Body of pancreas (tissue), 4 donors: ENCODE measurements at regions not wholly inside any gene's neighbourhood (a gene's known extent, or its start where the extent isn't known, plus 50 kb on each side); places are given as distances from the start of the nearest gene placed in this dataset.

Experiments used
- ATAC-seq: fragments of 150-250 bp; one replicate; pipeline ENCODE4 v1.9.1; 2016
- DNase-seq, 4 donors: peaks; one replicate each; pipeline ENCODE4 v3.0.0-alpha.2; 2019
- H3K27ac ChIP-seq, 4 donors: fragments of 200-600 bp; sonication (generic); 1 replicate in 3 of 4; 2 replicates in 1 of 4; pipeline versions ENCODE4 v1.5.1 to v1.6.1; 2016 to 2019; ENCODE audit warnings: mild to moderate bottlenecking in 1 of 4, mixed read lengths in 1 of 4, moderate library complexity in 1 of 4
- H3K27me3 ChIP-seq, 2 donors: fragments of 200-600 bp; sonication (generic); one replicate each; pipeline ENCODE4 v1.6.0; 2016; ENCODE audit warnings: mild to moderate bottlenecking in 1 of 2
- H3K36me3 ChIP-seq, 2 donors: fragments of 200-600 bp; sonication (generic); replicated peaks in 1 of 2; 2 replicates each; pipeline ENCODE4 v1.5.1; 2016; ENCODE audit warnings: low read depth in 2 of 2; ENCODE audit not compliant: insufficient read depth in 1 of 2
- H3K4me1 ChIP-seq: fragments of 200-600 bp; sonication (generic); one replicate; pipeline ENCODE4 v1.6.0; 2016
- H3K4me3 ChIP-seq, 2 donors: fragments of 200-600 bp; sonication (generic); 1 replicate in 1 of 2; 2 replicates in 1 of 2; pipeline ENCODE4 v1.5.1; 2016 to 2019
- H3K9me3 ChIP-seq, 3 donors: fragments of 200-600 bp; sonication (generic); 1 replicate in 2 of 3; 2 replicates in 1 of 3; pipeline ENCODE4 v1.5.1; 2016
- POLR2A ChIP-seq, 3 donors: fragments of 450-650 bp; IDR thresholded peaks; one replicate each; pipeline ENCODE4 v1.6.1; 2016; ENCODE audit warnings: antibody characterized with exemption in 3 of 3, mild to moderate bottlenecking in 2 of 3
- WGBS, 2 donors: methylation state at CpG; one replicate each; pipeline ENCODE4 v1.1.5; 2017; 5-methylcytosine and 5-hydroxymethylcytosine counted together
- intact Hi-C: fragments of 100-400 bp; cut with DNase I; formaldehyde crosslinking; loops from one replicate; pipeline ENCODE4 v1.15.1; 2023
- TF ChIP-seq, protein P1 (sequence below), 7 experiments: fragments of 450-650 bp in 4 of 7; fragments of 200-600 bp in 3 of 7; sonication (generic) in 3 of 7; IDR thresholded peaks; one replicate each; pipeline ENCODE4 v1.5.1; 2016 to 2019; ENCODE audit warnings: antibody characterized with exemption in 7 of 7

DNA sequence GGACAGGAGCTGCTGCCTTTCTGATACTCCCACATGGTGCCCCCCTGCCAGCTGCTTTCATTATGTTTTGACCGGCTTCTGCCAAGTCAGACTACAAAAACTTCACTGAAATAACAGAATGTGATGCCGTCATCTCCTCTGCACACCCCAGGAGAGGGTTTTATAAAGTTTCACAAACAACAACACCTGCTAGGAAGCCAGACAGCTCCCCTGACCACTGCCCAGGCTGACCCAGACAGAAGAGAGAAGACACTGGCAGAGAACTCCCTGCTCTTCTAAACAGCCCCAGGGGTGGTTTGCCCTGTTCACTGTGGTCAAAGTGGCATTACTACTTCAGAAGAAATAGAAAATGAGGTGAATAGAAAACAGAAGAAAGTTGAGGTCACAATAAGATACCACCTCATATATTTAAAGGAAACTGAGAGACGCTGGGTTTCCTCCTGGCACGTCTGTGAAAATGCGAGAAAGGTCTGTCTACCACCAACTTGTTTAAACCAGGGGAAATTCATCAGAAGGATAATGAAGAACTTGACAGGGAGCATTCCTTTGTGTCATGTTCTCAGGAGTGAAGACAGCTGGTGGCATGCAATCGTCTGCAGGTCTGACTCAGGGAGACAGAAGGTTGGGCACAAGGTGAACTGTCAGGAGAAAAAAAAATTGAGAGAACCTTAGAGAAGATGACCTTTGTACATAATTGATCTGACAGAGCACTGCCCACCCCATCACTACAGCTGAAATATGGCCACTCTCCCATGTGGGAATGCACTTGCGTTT is 119.0 kb upstream of the NFIA start:
- DNase-seq = no peak
- H3K9me3 ChIP-seq = peaks cover 0 to 9% (median 0%) of the 10 kb centered on the region in 3 donors
- H3K36me3 ChIP-seq = no peaks in the 10 kb centered on the region
- ATAC-seq = no peak
- no peak for TF ChIP-seq POLR2A (IDR thresholded peaks at IDR 0.05)
- TF ChIP-seq, protein P1, sequence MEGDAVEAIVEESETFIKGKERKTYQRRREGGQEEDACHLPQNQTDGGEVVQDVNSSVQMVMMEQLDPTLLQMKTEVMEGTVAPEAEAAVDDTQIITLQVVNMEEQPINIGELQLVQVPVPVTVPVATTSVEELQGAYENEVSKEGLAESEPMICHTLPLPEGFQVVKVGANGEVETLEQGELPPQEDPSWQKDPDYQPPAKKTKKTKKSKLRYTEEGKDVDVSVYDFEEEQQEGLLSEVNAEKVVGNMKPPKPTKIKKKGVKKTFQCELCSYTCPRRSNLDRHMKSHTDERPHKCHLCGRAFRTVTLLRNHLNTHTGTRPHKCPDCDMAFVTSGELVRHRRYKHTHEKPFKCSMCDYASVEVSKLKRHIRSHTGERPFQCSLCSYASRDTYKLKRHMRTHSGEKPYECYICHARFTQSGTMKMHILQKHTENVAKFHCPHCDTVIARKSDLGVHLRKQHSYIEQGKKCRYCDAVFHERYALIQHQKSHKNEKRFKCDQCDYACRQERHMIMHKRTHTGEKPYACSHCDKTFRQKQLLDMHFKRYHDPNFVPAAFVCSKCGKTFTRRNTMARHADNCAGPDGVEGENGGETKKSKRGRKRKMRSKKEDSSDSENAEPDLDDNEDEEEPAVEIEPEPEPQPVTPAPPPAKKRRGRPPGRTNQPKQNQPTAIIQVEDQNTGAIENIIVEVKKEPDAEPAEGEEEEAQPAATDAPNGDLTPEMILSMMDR (IDR thresholded peaks at IDR 0.05) = no peak
- peaks cover 5% of the 10 kb centered on the region for H3K4me1 ChIP-seq
- intact Hi-C loops = no loop called here
- no peak overlapping the region for H3K4me3 ChIP-seq
- no peaks in the 10 kb centered on the region for H3K27me3 ChIP-seq
- WGBS, 2 donors = 75 to 83% methylated on average over 7 of the region's 7 CpGs
- no peak overlapping the region for H3K27ac ChIP-seq

DNA sequence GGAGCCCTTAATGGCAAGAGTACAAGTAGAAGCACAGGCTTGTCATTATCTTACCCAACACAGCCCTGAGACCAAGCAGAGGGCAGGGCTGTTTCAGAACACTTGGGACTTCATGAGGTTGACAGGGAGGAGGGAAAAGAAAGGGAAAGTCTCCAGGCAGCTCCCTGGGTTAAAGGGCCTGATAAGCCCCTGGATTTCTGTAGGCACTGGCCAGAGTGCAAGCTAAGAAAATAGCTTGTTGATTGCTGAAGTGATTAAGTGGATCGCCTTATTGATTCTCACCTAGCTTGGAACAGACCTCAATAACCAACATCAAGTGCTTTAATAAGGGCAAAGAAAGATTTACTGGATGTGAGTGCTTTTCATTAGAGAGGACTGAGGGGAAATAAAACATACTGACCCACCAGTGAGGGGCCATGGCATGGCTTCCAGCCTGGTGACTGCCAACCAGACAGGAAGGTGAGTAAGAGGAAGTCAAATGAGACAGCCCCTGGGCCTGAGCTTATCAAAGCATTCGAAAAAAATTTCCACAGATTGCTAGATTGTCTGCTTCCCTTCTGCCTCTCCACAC is 121.4 kb upstream of the NFIA start:
- Histone ChIP-seq H3K36me3 (no peaks in the 10 kb centered on the region), H3K27me3 (no peaks in the 10 kb centered on the region), H3K9me3 (peaks cover 0 to 9% (median 0%) of the 10 kb centered on the region in 3 donors), H3K4me3 (no peak overlapping the region), H3K4me1 (peaks cover 5% of the 10 kb centered on the region), H3K27ac (peak overlapping the region in 2 of 4 donors; percentile 6 to 37)
- ATAC-seq = peak; percentile 48
- 29 to 33% methylated on average over 2 of the region's 2 CpGs for WGBS, 2 donors
- no peak for DNase-seq
- TF ChIP-seq POLR2A (IDR thresholded peaks at IDR 0.05) = no peak
- TF ChIP-seq, protein P1 (IDR thresholded peaks at IDR 0.05) = no peak
- intact Hi-C loops = no loop called here

DNA sequence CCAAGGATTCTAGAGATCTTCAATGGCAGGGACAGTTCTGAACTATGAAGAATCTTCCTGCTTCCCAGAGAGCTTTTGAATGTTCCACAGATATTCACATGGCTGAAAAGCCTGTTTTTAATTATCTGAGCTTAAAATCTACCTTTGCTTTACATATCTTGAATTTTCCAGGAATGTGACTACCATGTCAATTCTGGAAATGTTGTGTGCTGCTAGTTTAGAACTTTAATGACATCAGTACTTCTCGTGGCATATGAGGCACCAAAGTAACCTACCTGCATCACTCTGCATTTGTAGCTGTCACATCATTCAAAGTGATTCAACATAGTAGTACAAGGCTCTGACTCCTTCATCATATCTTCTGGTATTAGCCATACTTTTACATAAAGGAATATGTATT is 122.7 kb upstream of the NFIA start:
- TF ChIP-seq, protein P1 (IDR thresholded peaks at IDR 0.05) = no peak
- no peak for TF ChIP-seq POLR2A (IDR thresholded peaks at IDR 0.05)
- H3K9me3 ChIP-seq = no peaks in the 10 kb centered on the region
- peaks cover 5% of the 10 kb centered on the region for H3K4me1 ChIP-seq
- no peaks in the 10 kb centered on the region for H3K36me3 ChIP-seq
- no peaks in the 10 kb centered on the region for H3K27me3 ChIP-seq
- H3K4me3 ChIP-seq = no peak overlapping the region
- no peak overlapping the region for H3K27ac ChIP-seq
- ATAC-seq (no peak), DNase-seq (no peak)
- intact Hi-C loops = no loop called here
- WGBS, 2 donors = 84 to 86% methylated on average over 1 of the region's 1 CpG

DNA sequence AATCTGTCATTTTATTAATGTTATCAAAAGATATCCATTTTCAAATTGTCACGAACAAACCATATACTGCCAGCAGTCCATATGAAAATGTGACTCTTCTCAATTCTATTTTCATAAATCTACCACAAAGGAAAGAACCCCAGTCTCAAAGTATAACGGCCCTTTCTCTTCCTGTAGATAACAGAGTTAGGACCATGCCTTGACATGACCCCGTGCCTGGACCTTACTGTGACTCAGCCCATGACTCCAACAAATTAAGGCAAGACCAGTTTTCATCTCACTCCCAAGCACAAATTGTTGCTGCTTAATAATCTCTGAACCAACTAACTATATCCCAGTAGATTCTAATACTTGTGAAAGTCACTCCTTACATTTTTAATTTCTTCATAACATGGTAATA is 124.4 kb upstream of the NFIA start:
- WGBS, 2 donors = 65 to 79% methylated on average over 3 of the region's 3 CpGs
- Histone ChIP-seq H3K9me3 (no peaks in the 10 kb centered on the region), H3K4me1 (peaks cover 5% of the 10 kb centered on the region), H3K27ac (no peak overlapping the region), H3K36me3 (no peaks in the 10 kb centered on the region), H3K27me3 (no peaks in the 10 kb centered on the region), H3K4me3 (no peak overlapping the region)
- TF ChIP-seq, protein P1 (IDR thresholded peaks at IDR 0.05) = no peak
- TF ChIP-seq POLR2A (IDR thresholded peaks at IDR 0.05) = no peak
- DNase-seq (no peak), ATAC-seq (no peak)
- intact Hi-C loops = no loop called here
